Esophagus muscularis mucosa (tissue), 4 donors: ENCODE measurements at regions not wholly inside any gene's neighbourhood (a gene's known extent, or its start where the extent isn't known, plus 50 kb on each side); places are given as distances from the start of the nearest gene placed in this dataset.

ENCODE experiments used
- DNase-seq: peaks from one replicate; pipeline ENCODE4 v3.0.0-alpha.2; 2017; ENCODE audit errors: extremely low spot score
- H3K27ac ChIP-seq, 4 donors: fragments of 200-600 bp; sonication (generic); replicated peaks in 1 of 4; 1 replicate in 3 of 4; 2 replicates in 1 of 4; pipeline ENCODE4 v1.5.1; 2016 to 2019; ENCODE audit warnings: mild to moderate bottlenecking in 1 of 4
- H3K27me3 ChIP-seq, 4 donors: fragments of 200-600 bp; sonication (generic); one replicate each; pipeline versions ENCODE4 v1.5.1 to v1.6.0; 2016 to 2019
- H3K36me3 ChIP-seq, 4 donors: fragments of 200-600 bp; sonication (generic); one replicate each; pipeline ENCODE4 v1.5.1; 2016 to 2019
- H3K4me1 ChIP-seq, 4 donors: fragments of 200-600 bp; sonication (generic); one replicate each; pipeline ENCODE4 v1.5.1; 2016 to 2019
- H3K4me3 ChIP-seq, 4 donors: fragments of 200-600 bp; sonication (generic); 1 replicate in 2 of 4; 2 replicates in 2 of 4; pipeline ENCODE4 v1.5.1; 2016 to 2019; ENCODE audit warnings: mild to moderate bottlenecking in 4 of 4, moderate library complexity in 1 of 4
- H3K9me3 ChIP-seq, 4 donors: fragments of 200-600 bp; sonication (generic); 1 replicate in 3 of 4; 2 replicates in 1 of 4; pipeline ENCODE4 v1.5.1; 2016 to 2019
- CTCF ChIP-seq, 3 experiments: fragments of 200-600 bp in 2 of 3; fragments of 450-650 bp in 1 of 3; sonication (generic) in 2 of 3; IDR thresholded peaks; one replicate each; pipeline ENCODE4 v1.5.1; 2017 to 2019; ENCODE audit warnings: antibody characterized with exemption in 3 of 3, mild to moderate bottlenecking in 2 of 3, moderate library complexity in 1 of 3
- EP300 ChIP-seq: sonication (generic); formaldehyde crosslinking; IDR thresholded peaks from one replicate; pipeline ENCODE4 v1.6.1; 2017; ENCODE audit warnings: antibody characterized with exemption
- POLR2A ChIP-seq: fragments of 450-650 bp; IDR thresholded peaks from one replicate; pipeline ENCODE4 v1.6.1; 2017; ENCODE audit warnings: antibody characterized with exemption, moderate library complexity, mild to moderate bottlenecking, low read depth
- POLR2AphosphoS5 ChIP-seq, 2 donors: sonication (generic); formaldehyde crosslinking; IDR thresholded peaks; one replicate each; pipeline ENCODE4 v1.6.1; 2017; ENCODE audit warnings: antibody characterized with exemption in 2 of 2
- WGBS: methylation state at CpG from one replicate; pipeline ENCODE4 v1.1.5; 2018; 5-methylcytosine and 5-hydroxymethylcytosine counted together
- intact Hi-C: fragments of 100-400 bp; cut with DNase I; formaldehyde crosslinking; loops from one replicate; pipeline ENCODE4 v1.15.1; 2023

GRCh38 chr1:221071777-221072176, 192.5 kb downstream of the HLX start:
- H3K36me3 ChIP-seq: no peaks in the 10 kb centered on the region
- no peaks in the 10 kb centered on the region for H3K4me1 ChIP-seq
- no peak overlapping the region for H3K27ac ChIP-seq
- WGBS: 65% methylated on average over 1 of the region's 1 CpG
- no peak overlapping the region for H3K4me3 ChIP-seq
- no peak for DNase-seq
- H3K9me3 ChIP-seq: no peaks in the 10 kb centered on the region
- intact Hi-C loops: no loop called here
- no peaks in the 10 kb centered on the region for H3K27me3 ChIP-seq
- TF ChIP-seq CTCF (IDR thresholded peaks at IDR 0.05): no peak
- TF ChIP-seq EP300: no peak
- TF ChIP-seq POLR2A: no peak
- no peak for TF ChIP-seq POLR2AphosphoS5 (IDR thresholded peaks at IDR 0.05)

- no peaks in the 10 kb centered on the region for H3K9me3 ChIP-seq
- DNase-seq: no peak
- H3K27me3 ChIP-seq: no peaks in the 10 kb centered on the region
- H3K4me1 ChIP-seq: no peaks in the 10 kb centered on the region
- TF ChIP-seq POLR2A: no peak
- no peak for TF ChIP-seq EP300
- no peak for TF ChIP-seq CTCF (IDR thresholded peaks at IDR 0.05)
- no peak for TF ChIP-seq POLR2AphosphoS5 (IDR thresholded peaks at IDR 0.05)
- H3K4me3 ChIP-seq: no peak overlapping the region
- no peak overlapping the region for H3K27ac ChIP-seq
- H3K36me3 ChIP-seq: no peaks in the 10 kb centered on the region
- intact Hi-C loops: no loop called here
- WGBS: 71% methylated on average over 1 of the region's 1 CpG
These were observed 193.0 kb downstream of the HLX start for GRCh38 chr1:221072214-221072613.

- Histone ChIP-seq H3K36me3 (no peaks in the 10 kb centered on the region), H3K27ac (no peak overlapping the region), H3K4me3 (no peak overlapping the region), H3K27me3 (no peaks in the 10 kb centered on the region), H3K4me1 (no peaks in the 10 kb centered on the region), H3K9me3 (no peaks in the 10 kb centered on the region)
- DNase-seq: no peak
- WGBS: 77% methylated on average over 2 of the region's 2 CpGs
- intact Hi-C loops: no loop called here
- TF ChIP-seq POLR2A (no peak), CTCF (IDR thresholded peaks at IDR 0.05) (no peak), EP300 (no peak), POLR2AphosphoS5 (IDR thresholded peaks at IDR 0.05) (no peak)
These were observed 195.1 kb downstream of the HLX start for GRCh38 chr1:221074332-221074731.

GRCh38 chr1:221075911-221076310, 196.7 kb downstream of the HLX start:
- no peaks in the 10 kb centered on the region for H3K4me1 ChIP-seq
- 47% methylated on average over 3 of the region's 3 CpGs for WGBS
- no peak overlapping the region for H3K4me3 ChIP-seq
- intact Hi-C loops: no loop called here
- no peaks in the 10 kb centered on the region for H3K36me3 ChIP-seq
- H3K27ac ChIP-seq: no peak overlapping the region
- H3K9me3 ChIP-seq: no peaks in the 10 kb centered on the region
- DNase-seq: no peak
- H3K27me3 ChIP-seq: no peaks in the 10 kb centered on the region
- TF ChIP-seq EP300 (no peak), POLR2A (no peak), CTCF (IDR thresholded peaks at IDR 0.05) (no peak), POLR2AphosphoS5 (IDR thresholded peaks at IDR 0.05) (no peak)

- Histone ChIP-seq H3K36me3 (no peaks in the 10 kb centered on the region), H3K4me3 (no peak overlapping the region), H3K9me3 (no peaks in the 10 kb centered on the region), H3K27me3 (no peaks in the 10 kb centered on the region), H3K4me1 (no peaks in the 10 kb centered on the region), H3K27ac (no peak overlapping the region)
- no peak for TF ChIP-seq CTCF (IDR thresholded peaks at IDR 0.05)
- no peak for DNase-seq
- WGBS: 82% methylated on average over 3 of the region's 3 CpGs
- intact Hi-C loops: no loop called here
These were observed 197.2 kb downstream of the HLX start for GRCh38 chr1:221076391-221076811.
